ENCODE measurements at regions not wholly inside any gene's neighbourhood (a gene's known extent, or its start where the extent isn't known, plus 50 kb on each side); places are given as distances from the start of the nearest gene placed in this dataset.
A peak's percentile ranks its signal among the peaks of the same experiment; 100 is the strongest.

DNA sequence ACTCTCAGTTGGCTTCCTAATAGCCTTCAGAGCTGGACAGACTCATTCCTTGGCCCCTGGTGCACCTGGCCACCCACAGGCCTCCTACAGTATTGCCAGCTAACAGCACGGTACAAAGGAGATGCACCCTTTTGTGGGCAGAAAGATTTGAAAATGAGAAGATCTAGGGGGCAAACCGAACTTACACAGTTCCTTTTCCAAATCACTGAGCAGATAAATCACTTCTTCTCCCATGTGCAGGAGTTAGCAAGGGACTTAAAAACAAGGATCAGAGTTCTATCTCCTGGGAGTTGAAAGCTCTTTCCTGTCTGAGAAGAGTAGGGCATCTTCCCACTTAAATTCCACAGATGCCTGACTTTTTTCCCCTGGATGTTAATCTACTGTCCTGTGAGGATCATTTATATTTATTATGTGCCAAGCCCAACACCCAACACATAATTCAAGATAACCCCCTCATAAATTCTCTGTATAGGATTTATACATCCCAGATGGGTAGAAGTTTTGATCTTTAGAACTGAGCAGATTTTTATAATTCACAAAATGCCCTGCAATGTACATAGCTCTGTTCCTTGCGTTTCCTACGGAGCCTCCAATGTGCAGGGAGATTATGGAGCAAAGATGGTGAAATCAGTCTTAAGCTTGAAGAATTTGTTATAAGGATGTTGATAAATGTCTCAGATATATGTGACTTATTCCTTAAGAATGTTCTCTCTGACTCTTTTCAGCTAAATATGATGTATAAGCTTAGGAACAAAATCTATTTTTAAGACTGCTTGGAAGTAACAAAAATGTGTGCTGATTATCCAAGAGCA lies 207.2 kb upstream of the DAPK1 start:
- no peak for DNase-seq

DNA sequence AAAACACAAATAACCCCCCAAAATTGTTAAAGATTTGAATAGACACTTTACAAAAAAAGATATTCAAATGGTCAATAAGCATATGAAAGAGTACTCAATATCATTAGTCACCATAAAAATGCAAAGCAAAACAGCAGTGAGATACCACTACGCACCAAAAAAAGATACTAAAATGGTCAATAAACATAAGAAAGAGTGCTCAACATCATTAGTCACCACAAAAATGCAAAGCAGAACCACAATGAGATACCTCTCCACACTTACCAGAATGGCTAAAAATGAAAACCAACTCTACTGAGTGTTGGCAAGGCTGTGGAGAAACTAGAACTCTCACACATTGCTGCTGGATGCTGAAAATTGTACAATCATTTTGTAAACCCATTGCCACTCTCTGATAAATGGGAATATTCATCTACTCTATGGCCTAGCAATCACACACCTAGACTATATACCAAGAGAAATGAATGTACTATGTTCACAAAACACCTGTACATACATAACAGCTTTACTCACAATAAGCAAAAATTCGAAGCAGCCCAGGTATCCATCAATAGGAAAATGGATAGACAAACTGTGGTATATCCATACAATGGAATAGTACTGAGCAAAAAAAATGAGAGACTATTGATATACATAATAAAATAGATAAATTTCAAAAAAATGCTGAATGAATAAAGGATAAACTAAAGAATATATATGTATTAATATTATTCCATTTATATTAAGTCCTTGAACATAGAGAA lies 205.0 kb upstream of the DAPK1 start:
- DNase-seq, result no peak

DNA sequence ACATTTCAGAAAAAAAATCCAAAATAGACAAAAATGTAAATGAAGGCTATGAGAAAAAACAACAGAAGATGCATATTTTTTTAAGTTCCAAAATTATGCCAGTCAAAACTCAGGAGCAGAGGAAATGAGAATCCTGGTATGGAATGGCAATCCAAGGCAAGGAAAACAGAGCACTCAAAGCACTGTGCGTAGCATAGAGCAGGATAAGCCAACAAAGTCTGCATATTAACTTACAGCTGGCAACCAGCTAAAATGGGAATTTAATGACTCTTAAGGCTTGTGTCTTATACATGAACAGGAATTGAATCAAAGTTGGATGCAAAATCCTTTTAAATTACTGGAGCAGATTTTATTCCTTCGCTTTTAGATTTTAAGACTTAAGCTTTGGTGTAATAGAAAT lies 203.5 kb upstream of the DAPK1 start:
- DNase-seq, result no peak

DNA sequence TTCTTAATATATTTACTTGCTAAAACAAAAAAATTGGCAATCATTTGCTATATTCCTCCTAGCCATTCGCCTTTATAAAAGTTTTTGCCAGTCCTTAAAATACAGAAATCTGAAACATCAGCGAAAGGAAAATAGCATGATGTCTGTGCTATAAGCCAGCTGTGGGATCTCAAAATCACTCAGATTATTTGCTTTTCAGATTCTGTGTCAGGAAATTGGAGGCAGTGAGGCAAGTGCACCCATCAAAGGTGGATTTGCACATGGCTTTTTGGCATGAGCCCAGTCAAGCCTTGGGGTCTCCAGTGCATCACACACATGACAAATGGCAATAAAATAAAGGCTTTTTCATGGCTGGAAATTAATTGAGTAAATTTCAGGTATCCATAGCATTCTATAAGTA lies 196.8 kb upstream of the DAPK1 start:
- DNase-seq, result no peak

DNA sequence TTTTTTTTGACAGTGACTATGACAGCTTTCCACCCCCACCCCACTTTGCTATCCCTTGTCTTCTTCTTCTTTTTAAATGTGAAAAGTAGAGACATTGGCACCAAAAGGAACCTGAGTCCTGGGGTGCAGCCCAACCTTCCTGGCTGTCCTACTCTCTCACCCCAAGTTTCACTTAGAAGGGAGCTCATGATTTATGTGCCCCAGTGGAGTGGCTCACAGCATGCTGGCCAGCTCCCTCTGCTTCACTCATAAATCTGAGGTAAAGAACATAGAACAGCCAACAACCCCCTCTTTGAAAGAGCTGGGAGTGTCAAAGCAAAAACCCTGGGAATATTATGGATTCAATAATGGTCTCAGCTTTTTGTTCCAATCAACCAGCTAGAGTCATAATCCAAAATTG lies 196.3 kb upstream of the DAPK1 start:
- DNase-seq, result no peak

DNA sequence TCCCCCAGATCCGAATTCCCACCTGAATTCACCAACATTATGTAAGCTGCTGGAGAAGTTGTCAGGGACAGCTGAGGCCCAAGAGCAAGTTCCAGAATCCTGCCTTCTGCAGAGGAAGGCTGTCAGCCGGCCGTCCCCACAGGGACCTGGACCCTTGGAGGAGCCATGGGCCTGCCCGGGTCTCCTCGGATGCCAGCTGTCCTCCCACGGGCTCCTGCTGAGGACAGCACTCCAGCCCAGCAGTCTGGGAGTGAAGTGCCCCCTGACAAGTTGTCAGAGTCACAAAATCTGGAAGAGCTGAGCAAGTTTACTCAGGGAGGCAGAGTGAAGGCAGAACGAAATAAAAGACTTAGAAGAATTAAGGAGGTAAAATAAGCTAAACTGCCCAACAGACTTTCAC lies 192.5 kb upstream of the DAPK1 start:
- DNase-seq, result no peak

DNA sequence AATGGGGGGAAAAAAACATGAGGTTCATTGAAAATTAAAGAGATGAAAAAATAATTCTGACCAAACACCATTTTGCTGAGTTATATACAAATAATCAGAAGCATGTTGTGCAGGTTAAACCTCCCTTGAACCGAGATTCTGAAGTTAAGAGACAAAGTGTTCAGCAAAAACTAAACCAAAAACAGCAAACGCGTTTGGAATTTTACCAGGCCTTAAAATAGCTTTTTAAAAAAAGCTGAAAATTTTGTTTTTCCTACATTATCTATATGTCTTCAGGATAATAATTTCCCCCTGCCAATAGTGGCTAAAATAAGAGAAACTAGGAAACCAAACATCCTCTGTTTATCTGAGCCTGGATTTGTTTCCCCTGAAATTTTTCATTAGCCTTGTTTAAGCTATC lies 191.7 kb upstream of the DAPK1 start:
- no peak for DNase-seq

DNA sequence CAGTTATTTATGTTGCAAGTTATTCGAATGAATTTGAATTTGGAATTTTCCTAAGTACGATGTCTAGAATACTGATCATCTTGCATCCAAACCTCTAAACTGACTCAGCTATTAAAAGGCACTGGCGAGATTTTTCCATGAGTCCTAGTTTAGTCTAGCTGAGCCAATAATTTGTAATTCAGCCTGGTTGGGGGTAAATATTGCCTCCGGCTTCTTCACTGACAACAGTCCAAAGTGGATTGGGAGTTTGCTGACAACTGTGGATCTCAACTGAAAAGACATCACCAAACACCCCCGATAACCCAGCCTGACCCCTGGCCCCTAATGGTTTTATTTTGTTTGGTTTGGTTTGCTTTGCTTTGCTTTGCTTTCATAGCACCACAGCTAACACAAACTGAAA lies 189.8 kb upstream of the DAPK1 start:
- no peak for DNase-seq

DNA sequence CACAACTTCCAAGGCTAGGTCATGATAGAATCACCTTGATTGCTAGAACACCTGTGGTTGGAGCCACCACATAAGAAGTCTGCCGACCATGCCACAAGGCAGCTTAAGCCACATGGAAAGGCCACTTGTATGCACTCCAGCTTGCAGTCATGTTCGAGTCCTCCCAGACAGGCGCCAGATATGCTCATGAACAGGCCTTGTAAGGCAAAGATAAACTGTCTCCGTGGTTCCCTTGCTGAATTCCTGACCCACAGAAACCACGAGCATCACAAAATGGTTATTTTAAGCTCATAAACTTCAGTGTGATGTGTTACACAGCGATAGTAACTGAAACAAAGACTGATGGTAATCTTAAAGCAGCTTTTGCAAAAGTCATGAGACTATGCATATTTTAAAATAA lies 188.4 kb upstream of the DAPK1 start:
- DNase-seq, result no peak

DNA sequence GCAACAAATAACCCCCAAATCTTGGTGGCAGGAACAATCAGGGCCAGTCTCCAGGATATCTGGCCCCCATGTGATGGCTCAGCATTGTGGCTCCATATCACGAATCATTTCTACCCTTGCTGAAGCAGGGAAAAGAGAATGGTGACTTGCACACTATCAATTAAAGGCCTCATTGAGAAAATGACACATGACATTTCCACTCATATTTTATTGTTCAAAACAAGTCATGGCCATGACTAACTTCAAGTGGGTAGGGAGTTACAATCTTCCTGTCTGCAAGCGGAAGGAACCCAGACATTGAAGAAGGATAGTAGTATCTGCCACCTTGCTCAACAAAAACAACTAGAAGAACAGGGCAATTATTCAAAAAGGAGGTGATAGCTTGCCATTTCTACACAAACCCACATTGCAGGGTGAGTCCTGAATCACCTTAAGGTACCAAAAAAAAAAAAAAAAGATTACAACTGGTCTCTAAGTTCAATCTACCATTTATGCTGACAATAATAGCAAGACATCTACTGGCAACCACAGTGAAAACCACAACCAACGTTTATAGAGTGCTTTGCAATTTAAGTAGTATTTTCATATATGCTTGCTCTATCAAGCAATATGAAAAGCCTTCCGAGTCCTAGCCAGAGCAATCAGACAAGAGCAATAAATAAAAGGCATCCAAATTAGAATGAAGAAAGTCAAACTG lies 186.7 kb upstream of the DAPK1 start:
- no peak for DNase-seq

DNA sequence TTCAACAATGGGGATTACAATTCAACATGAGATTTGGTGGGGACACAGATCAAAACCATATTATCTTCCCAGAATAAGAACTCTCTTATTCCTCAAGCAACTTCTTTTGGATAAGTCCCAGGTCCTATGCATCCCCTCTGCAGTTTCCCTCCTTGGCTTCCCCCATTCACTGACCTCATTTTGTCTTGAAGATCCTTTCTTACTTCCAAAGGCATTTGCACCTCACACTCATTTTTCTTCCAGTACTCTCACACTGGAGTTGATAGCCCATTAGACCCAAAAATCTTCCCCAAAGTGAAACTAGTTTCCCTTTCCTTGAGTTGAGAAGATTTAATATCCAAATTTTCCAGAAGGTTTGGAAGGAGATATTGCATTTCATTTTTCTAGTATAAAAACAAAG lies 178.0 kb upstream of the DAPK1 start:
- no peak for DNase-seq

DNA sequence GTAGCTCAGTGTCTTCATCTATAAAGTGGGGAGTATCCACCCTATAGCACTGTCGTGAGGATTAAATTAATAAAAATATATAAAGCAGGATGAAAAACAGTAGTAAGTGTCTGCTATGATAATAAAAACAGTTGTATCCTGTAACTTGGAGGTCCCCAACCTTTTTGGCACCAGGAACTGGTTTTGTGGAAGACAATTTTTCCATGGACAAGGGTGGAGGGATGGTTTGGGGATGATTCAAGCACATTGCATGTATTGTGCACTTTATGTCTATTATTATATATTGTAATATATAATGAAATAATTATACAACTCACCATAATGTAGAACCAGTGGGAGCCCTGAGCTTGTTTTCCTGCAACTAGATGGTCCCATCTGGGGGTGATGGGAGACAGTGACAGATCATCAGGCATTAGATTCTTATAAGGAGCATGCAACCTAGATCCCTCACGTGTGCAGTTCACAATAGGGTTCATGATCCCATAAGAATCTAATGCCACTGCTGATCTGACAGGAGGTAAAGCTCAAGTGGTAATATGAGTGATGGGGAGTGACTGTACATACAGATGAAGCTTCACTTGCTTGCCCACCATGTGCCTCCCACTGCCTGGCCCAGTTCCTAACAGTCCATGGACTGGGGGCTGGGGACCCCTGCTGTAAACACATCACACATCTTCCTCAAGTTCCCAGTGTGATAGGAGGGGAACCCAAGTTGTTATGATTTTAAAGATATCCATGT lies 177.4 kb upstream of the DAPK1 start:
- DNase-seq, result no peak

DNA sequence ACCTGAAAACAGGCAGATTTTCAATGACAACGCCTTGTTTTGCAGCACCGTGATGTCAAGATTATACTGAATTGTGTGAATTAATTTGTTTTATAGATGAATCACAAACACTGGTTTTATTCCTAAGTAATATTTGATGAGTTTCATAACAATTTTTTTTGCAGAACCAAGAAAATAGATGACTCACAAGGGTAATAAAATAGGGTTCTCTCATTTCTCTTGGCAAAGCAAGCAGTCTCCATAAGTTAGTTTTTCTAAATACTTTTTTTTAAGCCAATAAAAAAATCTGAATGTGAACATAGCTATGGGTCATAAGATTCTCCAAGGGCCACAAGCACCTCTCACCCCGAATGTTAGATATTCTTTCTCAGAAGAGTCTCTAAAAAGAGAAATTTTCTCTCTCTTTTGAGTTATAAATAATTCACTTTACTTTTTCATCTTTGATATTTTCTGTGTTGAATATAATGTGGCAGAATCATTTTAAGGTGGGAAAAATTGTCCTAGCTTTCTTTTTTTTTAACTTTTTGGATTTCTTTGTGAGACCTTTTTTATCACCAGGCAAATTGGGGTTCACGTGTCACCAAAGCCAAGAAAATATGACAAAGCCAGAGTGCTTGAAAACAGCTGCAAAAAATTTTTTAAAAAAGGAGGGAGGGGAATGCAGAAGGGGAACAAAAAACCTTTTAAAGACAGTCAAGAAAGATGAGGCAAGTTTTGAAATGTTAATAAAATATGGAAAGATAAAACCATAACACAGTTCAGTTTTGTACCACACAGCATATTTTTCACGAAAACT lies 174.6 kb upstream of the DAPK1 start:
- DNase-seq, result no peak

DNA sequence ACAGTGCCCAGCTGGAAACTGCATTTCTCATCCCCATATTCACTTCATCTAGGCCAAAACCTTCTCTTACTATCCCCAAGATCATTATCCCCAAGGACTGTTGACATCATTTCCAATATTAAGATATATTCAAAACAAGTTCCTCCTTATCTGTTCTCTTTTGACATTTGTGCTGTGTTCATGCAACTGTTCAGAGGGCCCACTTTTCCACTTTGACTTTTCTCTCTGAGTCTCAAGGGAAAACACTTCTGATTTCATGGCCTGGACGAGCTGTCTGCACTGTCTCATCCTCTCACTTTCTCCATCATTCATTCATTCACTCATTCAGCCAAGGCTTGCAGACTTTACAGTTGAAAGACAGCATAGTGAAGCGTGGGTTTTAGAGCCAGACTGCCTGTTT lies 173.7 kb upstream of the DAPK1 start:
- no peak for DNase-seq

DNA sequence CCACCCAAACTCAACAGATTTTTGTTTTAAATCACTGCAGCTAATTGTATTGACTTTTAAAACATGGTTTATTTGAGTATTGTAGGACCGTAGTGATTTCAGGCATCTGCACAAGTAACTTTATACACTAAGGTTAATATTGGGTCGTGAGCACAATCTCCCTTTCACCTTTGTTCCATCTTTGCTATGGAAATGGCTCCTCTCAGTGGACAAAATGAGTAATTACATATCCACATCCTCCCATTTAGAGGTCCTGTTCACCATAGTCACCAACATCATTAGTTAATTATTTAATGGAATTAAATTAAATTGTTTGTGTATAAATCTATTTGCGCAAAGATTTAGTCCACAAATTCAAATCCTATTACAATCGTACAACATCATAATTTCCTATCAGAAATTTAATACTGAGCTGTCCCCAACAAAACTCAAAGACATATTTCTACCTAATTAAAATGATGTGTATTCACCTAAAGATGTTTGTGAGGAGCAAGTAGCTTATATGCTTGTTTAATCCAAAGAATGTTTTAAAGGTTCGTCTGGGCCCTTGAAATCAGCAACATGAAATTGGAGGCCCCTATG lies 173.0 kb upstream of the DAPK1 start:
- DNase-seq, result peak; percentile 27

DNA sequence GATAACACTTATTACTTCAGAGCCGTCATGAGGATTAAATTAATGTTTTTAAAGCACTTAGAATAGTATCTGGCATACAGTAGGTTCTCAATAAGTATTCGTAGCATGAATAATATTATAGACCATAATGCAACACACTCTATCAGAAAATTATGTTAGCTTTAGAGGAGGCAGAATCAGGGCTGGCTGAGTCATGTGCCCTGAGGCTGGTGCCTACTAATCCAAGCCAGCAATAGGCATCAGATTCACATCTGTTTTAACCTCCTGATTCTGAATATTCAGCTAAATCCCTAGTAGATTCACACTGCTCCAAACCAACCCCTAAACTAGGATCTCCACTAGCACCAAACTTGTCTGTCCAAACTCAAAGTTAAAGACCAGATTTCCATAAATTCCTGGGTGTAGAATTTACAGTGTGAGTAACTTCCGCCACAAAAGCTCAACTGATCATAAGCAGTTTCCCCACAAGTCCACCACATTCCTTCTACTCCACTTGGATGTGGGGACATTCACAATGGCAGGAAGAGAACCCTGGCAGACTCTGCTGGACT lies 170.0 kb upstream of the DAPK1 start:
- no peak for DNase-seq

DNA sequence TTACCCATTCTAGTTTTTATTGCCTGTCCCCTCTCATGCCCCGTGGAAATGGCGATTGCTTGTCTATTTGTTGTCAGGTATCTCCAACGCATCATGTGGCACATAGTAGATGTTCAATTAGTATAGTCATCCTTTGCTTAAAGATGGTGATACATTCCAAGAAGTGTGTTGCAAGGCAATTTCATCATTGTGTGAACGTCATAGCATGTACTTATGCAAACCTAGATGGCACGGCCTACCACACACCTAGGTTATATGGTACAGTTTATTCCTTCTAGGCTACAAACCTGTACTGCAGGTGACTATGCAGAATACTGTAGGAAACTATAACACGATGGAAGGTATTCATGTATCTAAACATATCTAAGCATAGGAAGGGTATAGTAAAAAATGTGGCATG lies 163.9 kb upstream of the DAPK1 start:
- DNase-seq, result no peak

DNA sequence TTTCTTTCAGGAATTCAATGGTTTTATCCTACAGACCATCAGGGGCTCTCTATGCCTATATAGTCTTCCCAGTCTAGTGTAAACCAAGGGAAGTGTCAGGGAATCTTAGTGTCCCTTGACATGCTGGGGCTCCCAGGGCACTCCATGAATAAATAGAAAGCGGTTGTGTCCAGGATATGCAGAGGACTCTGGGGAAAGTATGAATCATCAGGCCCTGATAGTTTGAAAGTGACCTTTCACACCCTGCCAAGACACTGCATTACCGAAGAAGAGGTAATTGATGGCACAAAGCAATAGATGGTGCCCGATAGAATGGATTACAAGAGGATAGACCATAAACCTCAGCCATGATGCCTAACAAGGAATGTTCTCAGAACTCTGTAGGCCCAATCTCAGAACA lies 163.3 kb upstream of the DAPK1 start:
- no peak for DNase-seq

DNA sequence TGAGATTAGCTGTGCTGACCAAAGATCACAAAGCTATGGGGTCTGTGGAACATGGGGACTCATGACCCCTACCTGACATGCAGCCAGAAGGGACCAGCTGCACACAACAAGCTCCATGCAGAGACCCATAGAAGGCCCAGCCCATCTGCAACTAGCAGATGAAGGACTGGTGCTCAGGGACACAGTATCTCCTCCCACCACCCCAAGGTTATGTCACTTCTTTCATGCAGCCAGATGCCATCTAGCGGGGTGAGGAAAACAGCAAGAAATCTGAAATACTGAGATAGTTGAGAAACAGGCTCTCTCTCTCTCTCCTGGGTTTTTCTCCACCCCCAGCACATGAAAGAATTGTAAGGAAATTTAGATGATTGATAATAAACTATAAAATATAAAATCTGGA lies 161.3 kb upstream of the DAPK1 start:
- DNase-seq, result no peak

DNA sequence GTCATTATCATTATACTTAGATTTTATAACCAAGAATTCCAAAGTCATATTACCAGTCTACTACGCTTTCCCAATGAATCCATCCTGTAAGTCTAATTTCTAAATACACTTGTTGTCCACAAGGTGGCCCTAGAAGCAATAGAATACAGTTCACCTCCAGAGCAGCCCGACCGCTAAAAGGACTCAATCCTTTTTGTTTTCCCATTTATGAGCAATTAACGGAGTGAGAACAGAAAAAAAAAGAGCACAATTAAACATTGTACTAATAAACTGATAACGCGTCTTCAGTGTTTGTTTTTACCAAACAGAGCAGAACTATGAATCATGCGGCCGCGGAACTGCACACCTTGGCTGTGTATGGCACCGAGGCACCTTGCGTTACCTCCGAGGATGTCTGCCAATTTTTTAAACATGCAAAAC lies 160.7 kb upstream of the DAPK1 start:
- DNase-seq, result no peak

DNA sequence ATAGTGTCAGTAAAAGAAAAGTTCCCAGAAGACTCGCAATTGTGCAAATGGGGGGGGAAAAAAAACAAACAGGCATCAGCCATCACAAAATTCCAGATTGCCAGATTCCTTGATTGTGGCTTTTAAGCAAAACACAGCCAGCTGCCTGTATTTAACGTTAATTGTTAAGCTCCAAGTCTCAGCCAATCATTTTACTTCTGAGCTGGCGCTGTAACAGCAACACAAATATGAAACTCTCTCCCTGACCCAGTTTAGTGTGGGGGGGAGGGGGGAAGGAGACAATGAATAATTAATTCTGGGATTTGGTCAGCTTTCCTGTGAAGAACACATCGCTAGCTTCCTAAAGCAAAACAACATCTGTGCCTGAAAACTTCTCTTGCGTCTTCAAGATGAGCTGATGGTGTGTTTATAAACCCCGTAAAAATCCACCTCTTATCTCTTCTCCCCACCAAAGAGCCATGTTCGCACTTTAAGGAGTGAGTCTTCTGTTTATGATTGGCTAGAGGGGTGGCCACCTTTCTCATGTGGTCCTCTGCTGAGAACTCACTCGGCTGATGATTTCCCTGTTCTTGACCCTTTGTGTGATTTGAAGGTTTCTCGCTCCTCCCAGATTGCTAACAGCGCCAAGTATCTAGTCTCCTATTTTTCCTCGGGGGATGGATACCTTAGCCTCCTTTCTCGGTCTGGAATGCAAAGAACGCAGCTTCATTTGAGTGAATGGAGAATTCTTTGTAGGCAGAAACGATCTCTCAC lies 160.2 kb upstream of the DAPK1 start:
- no peak for DNase-seq
